HG02763 (cell line): ENCODE measurements at regions not wholly inside any gene's neighbourhood (a gene's known extent, or its start where the extent isn't known, plus 50 kb on each side); places are given as distances from the start of the nearest gene placed in this dataset.
"Not testable (repeated sequence)": the region's sequence is repeated elsewhere in the genome, so short reads cannot be mapped to it uniquely, and the experiment has no call there.

Experiments used
- ATAC-seq: cut with Tn5 transposase; IDR thresholded peaks from one replicate; pipeline ENCODE4 v1.9.1; 2021; ENCODE audit warnings: mild to moderate bottlenecking, moderate library complexity; ENCODE audit not compliant: unreplicated experiment

DNA sequence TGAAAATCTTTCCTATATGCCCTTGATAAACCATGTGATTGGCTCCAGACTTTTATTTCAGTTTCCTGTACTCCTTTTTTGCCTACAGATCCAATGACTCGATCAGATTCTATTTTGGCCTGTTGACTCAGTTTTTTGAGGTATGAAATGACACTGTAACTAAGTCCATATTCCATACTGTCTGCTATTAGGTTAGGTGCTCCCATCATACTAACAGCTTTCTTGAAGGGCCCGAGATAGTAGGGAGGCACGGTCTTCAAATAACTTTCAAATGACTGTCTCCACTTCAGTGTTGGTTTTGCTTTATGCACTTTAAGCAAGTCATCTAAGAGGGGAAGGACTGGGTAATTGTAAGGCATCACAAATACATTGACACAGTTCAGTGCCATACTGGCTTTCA, 295.4 kb upstream of the DAB2 start:
- no peak for ATAC-seq

DNA sequence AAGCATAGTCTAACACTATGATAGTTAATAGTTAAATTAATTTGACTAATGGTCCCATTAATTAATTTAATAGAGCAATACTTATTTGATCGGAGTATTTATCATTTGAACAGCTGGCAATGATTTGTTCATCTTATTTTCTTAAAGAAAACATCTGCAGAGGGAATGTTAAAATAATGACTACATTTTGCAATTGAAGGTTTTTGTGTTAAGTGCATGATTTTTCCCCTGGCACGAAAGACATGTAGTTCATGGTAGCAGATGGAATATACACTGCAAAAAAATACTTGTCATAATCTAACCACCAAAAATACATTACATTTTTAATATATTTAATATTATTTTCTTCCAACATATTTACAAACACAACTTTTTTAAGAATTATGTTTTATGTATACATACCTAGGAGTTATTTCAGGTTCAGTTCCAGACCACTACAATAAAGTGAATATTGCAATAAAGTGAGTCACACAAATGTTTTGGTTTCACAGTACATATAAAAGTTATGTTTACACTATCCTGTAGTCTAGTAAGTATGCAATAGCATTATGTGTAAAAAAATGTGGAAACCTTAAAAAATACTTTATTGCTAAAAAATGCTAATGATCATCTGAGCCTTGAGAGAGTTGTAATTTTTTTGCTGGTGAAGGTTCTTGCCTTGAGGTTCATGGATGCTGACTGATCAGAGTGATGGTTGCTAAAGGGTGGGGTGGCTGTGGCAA, 292.6 kb upstream of the DAB2 start:
- no peak for ATAC-seq

DNA sequence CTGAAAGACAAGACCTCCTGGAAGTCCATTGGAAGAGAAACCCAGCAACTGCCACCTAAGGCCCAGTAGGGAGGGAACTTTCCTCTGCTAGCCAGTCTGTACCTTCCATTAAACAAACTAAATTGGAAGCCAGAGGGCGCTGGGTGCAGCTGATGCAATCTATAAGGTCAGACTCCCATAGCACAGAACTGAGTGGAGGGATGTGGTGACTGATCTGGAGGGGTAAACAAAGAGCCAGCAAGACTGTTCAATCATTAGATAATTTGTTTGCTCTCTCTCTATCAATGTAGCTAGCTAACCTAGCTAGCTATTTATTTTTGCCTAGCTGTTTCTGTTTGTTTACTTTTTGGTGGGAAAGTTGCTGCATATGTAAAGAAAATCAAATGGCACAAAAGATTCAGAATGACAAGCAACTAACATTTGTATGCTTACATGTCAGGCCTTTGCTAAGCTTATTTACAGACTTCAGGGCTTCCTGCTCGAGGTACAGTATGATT, 291.8 kb upstream of the DAB2 start:
- ATAC-seq, result no peak

DNA sequence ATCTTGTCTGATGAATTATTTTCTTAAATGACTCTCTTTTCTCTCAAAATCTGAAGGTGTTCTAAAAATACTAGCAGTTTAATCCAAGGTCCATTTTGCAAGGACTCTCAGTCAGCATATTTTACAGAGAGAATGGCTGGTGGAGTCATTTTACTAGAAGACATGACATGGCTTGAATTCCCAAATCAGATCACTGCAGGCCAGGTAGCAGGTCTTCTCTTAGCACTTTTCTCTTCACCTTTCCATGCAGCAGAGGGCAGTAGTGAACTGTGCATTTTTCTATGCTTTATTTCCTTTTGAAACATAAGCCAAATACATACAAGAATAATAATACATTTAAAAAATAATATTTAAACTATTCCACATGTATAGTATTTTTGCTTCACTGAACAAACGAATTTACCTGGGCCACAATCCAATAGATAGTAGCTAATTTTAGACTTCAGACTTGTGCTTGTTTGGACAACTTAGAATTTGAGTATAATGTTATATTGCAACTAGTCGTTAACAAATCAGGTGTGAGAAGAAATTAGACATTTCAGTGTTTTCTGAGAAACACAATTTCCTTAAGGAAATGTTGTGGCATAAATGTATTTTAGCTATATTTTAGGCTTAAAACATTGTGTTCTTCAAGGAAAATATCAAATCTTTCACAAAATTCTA, 289.4 kb upstream of the DAB2 start:
- ATAC-seq, result no peak

DNA sequence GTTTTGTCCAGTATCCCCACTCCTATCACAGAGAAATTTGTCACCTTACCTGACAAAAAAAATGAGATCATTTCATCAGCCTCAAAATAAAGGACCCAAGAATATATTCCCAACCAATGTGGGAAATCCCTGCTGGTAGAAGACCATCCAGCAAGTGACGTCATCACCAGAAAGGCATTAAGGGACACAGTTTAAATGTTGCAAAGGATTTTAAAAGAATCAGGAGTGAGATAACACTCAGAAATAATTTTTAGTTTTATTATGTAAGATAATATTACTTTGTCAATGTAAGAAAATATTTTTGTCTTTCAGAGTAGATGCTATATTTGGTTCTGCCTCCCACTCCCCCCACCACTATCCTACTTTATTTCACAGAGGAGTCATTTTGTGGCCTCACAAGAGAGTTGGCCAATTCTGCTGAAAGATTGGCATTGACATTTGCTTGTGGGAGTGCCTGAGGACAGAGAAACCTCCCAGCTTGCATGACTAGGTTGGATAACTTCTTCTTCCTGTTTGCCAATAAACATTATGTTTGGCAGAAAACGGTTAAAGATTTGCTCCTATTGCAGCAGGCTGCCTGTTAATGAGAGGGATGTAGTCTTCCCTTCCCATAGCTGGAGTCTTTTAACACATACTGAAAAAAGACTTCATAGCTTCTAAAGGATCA, 288.6 kb upstream of the DAB2 start:
- no peak for ATAC-seq

DNA sequence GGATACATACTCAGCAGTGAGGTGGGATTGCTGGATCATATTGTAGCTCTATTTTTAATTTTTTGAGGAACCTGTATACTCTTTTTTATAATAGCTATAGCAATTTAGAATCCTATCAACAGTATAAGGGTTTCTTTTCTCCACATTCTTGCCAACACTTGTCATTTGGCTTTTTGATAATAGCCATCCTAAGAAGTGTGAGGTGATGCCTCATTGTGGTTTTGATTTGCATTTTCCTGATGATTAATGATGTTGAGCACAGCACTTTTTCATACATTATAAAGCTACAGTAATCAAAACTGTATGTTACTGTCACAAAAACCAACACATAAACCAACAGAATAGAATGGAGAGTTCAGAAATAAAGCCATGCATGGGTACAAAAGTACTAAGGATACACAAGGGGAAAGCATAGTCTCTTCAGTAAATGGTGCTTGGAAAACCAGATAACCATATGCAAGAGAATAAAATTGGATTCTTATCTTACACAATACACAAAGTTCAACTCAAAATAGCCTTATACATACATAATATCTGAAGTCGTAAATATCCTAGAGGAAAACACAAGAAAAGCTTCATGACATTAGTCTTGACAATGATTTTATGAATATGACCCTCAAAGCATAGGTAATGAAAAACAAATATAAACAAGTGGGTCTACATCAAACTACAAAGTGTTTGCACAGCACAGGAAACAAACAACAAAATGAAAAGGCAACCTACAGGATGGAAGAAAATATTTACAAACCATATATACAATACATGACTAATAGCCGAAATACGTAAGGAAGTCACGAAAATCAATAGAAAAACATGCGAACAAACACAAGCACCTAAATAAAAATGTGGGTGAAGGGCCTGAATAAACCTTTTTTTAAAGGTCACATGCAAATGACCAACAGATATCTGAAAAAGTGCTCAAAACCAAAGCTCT, 287.8 kb upstream of the DAB2 start:
- ATAC-seq, result no peak

DNA sequence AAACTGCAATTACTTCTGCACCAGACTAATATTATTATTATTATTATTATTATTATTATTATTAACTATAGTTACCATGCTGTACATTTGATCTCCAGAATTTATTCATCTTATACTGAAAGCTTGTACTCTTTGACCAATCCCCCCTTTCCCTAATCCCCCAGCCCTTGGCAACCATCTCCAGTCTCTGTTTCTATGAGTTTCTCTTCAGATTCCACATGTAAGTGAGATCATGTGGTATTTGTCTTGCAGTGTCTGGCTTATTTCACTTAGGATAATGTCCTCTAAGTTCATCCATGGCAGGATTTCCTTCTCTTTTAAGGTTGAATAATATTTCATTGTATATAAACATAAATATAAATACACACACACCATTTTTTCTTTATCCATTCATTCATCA, 287.0 kb upstream of the DAB2 start:
- no peak for ATAC-seq

DNA sequence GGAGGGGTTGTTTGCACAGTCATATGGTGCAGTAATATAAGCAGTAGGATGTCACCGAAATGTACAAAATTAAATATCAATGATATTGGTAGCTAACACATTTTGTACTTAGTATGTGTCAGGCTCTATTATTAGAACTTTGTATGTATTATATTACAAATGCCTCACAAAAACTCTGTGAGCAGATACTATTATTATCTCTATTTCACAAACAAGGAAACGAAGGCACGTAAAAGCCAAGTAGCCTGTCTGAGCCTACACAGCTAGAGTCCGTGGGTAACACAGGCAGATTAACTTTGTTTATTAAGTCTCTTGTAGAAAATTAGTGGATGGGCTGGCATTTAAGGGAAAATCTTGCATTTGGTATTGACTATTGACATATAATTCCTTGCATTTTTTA, 284.3 kb upstream of the DAB2 start:
- no peak for ATAC-seq

DNA sequence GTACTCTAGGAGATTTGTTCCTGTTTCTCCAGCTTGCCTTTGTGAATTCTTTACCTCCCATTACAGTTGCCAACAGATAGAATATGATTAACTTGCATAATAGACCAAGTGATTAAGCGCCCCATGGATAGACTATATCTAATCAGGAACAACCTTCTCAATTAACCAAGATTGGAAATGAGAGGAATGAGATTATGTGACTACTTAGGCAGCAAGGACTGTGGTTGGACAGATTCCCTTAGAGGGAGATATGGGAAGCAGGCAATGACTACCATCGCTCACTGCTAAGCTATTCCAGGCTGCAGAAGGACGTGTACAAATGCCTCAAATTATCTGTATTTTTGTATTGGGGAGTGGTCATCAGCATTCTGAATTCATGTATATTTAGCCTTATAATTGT, 278.1 kb upstream of the DAB2 start:
- ATAC-seq, result no peak

DNA sequence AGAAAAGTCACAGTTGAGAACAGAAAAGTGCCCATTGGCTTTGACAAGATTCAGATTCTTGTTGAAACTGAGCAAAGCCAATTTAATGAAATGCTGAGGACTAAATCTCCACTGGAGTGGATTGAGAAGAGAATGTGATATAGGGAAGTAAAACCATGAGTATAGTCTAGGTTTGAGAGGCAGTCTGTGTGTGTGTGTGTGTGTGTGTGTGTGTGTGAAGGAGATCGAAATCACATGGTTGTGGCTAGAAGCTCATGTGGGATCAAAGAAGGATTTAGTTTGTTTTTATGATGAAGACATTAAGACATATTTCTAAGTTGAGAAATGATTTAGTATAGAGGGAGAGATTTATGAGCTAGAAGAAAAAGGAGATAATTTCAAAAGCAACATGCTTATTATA, 275.7 kb upstream of the DAB2 start:
- ATAC-seq, result no peak

DNA sequence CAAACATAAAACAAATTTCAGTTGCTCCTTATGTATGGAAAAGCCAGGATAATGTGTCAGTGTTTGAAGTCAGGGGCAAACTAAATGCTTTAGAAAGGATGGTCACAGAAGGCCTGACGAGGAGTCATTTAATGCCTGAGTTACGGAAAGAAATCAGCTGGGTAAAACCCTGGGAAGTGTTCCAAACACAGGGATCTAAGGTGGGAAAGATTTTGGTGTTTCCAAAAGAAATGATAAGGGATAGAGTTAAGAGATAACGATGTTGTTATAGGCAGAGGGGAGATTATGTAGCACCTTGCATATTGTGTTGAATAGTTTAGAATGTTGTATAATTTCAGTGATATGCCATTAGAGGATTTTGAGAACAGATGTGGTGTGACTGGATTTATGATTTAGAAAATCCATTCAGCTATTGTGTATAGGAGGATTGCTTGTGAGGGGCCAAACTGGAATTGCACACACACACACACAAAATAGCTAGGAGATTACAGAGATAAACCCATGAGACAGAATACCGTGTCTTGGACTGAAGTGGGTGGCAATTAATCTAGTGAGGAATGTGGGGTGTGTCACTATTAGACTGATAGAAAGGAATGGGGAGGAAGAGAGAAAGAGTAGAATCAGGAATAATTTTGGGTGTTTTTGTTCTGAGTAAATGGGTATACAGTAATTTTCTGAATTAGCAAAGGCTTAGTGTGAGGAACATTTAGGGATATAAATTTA, 274.2 kb upstream of the DAB2 start:
- no peak for ATAC-seq

DNA sequence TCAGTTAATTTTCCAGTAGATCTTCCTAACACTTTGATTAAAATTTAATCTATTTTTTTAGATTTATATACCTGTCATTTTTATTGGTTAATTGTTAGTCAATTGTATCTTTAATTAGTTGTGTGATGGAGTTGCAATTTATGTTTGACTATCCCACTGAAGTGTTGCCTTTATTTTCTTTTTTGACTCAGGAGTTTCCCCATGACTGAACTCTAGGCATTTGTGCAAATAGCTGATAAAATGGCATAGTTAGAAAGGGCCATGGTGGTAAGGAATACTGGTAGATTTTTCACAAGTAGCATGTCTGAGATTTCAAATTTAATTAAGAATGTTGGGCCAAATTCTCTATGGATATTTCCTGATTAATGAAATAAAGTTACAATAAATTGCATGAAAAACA, 273.1 kb upstream of the DAB2 start:
- ATAC-seq, result no peak

DNA sequence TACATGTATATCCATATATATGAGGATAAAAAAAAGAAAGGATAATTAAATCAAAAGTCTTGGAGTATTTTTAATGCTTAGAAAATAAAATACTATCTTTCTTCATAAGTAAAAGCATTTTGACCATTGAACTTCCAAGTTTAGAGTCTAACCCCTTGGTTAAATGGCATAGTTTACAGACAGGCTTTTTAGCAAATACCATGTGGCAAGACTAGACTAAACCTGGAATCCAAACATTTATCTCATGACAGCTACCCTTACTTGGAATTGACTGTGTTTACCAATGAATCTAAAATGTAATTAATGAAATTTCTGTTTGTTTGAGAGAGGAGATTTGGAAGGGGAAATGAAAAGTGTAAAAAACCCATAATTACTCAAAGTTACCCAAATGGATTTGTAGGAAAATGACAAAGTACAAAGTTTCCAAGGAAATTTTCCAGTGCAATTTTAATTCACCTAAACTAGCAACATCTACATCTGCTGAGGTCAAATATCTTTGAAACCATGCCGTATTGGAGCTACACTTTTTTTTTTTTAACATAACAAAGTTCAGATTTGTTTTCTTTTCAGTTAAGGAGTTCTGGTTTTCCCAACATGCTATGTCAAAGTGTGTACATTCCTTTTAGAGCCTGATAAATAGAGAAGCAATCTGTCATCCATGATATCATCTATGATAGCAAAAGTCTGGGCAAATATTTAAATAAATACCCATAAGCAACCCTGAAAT, 272.1 kb upstream of the DAB2 start:
- no peak for ATAC-seq

DNA sequence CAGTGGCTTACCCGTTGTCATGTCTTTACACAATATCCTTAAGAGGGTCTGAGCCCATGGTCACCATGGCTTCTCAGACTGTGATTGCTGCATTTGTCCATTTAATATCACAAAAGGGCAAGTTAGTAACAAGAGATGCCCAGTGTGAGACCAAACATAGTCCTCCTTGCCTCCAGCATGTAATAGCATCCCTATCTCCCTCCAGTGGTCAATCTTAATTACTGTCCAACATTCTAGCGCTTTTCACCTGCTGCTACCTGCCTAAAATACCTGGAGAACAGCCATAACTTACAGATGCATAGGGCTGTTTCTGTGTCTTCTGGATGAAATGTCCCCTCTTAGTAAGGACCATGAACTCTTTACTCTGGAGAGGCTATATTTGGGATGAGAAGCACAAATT, 267.2 kb upstream of the DAB2 start:
- ATAC-seq, result no peak

DNA sequence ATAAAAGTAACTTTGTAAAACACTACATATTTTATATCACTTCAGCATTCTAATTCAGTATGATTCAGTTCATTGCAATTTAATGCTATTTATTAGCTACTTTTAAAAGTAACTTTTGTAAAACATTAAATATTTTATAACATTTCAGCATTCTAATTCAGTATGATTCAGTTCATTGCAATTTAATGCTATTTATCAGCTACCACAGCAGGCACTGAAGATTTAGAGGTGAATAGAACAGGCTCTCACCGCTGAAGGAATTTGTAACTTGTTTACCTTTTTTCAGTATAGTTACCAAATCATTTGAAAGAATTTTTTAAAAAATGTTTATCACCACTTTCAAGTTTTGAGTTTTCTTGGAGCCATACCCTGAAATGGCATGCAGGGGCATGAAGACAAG, 266.4 kb upstream of the DAB2 start:
- no peak for ATAC-seq

DNA sequence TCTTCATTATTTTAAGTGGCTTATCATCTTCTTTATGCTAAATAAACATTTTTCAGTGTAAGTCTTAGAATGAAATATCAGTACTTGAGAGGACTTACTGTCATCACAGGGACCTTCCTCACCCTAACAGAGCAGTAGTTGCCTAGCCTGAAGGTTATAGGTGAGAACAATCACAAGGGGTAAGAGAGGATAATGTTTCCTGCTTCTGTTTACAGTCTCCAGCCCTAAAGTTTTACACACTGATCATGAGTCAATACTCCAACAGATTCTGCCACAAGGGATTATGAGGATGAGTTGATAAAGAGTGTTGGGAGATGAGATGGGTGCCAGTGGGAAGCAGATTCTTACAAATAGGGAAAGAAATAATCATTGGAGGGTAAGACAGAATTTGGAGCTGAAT, 265.1 kb upstream of the DAB2 start:
- no peak for ATAC-seq

DNA sequence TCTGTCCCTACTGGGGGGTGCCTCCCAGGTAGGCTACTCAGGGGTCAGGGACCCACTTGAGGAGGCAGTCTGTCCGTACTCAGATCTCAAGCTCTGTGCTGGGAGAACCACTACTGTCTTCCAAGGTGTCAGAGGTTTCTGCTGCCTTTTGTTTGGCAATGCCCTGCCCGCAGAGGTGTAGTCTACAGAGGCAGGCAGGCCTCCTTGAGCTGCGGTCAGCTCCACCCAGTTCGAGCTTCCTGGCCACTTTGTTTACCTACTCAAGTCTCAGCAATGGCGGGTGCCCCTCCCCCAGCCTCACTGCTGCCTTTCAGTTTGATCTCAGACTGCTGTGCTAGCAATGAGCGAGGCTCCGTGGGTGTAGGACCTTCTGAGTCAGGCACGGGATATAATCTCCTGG, 263.1 kb upstream of the DAB2 start:
- ATAC-seq, result not testable (repeated sequence)

DNA sequence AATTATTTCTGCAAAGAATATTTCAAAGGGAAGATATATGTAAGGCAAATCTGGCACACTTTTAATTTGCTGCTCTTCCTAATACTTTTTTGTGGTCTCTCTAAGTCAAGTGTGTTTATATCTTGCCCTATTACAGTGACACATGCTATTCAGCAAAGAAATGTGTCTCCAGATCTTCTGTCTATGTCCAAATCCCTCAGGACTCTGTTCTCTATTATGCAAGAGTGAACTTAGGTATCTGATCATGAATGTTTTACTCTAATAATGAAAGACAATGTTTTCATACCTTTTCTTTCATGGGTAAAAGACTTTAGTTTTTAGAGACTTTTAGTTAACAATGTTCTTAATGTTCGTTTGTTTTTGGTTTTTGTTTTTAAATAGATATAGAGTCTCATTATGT, 255.4 kb upstream of the DAB2 start:
- ATAC-seq, result no peak

DNA sequence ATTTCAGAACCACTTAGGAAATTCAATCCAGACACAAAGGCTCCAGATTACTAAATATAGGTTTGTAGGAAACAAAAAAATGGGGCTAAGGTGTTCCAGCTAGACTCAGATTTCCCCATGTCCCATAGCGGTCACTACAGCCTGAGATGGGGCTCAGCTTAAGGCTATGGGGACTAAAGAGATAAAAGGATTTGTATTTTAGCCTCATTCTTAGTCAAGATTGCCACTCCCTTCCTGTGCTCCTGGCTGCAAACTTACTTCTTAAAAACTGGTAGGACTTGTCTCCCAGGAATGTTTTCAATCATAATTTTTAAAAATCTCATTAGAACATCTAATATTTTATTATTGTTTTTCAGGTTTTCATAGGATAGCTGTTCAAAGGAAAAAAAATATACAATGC, 253.8 kb upstream of the DAB2 start:
- ATAC-seq, result no peak

DNA sequence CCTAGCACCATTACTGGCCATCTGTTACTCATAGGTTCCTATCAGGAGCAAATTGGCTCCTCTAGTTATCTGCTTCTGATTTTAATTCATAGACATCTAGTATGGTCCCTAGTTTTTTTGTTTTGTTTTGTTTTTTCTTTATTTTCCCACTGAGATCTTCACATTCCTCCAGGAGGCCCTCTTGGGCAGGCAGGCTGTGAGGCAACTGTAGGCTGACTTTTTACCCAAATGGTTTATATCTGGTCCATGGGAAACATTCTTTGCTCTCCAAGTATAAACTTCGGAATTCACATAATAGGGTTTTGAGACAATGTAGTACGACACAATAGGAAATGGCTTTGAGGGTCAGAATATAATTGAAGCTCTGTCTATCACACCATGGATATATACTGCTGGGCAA, 250.9 kb upstream of the DAB2 start:
- ATAC-seq, result no peak
